ENCODE measurements at regions not wholly inside any gene's neighbourhood (a gene's known extent, or its start where the extent isn't known, plus 50 kb on each side); places are given as distances from the start of the nearest gene placed in this dataset.

- ChIA-PET POLR2A (no interaction called here), CTCF (no interaction called here)
- no peak for TF ChIP-seq FOXK2 (IDR thresholded peaks at IDR 0.05)
- DNase-seq (ENCODE audit: extremely low spot score), result no peak
Observed at GRCh38 chr2:106709229-106709628, 176.7 kb downstream of the ST6GAL2 start.

- no peak for DNase-seq (ENCODE audit: extremely low spot score)
- ChIA-PET CTCF (no interaction called here), POLR2A (no interaction called here)
- TF ChIP-seq ZNF384 (IDR thresholded peaks at IDR 0.05) (no peak), ARNT (IDR thresholded peaks at IDR 0.05) (no peak), TARDBP (IDR thresholded peaks at IDR 0.05) (no peak), LEF1 (IDR thresholded peaks at IDR 0.05; ENCODE audit: borderline replicate concordance) (no peak), NFRKB (IDR thresholded peaks at IDR 0.05) (no peak), FOXK2 (IDR thresholded peaks at IDR 0.05) (no peak), SUZ12 (IDR thresholded peaks at IDR 0.05) (no peak), L3MBTL2 (conservative IDR thresholded peaks at IDR 0.05) (no peak), ELF4 (IDR thresholded peaks at IDR 0.05) (no peak), FOXM1 (IDR thresholded peaks at IDR 0.05; ENCODE audit: borderline replicate concordance) (no peak), SP1 (IDR thresholded peaks at IDR 0.05) (no peak), BHLHE40 (IDR thresholded peaks at IDR 0.05; ENCODE audit: borderline replicate concordance) (no peak), FOXA1 (IDR thresholded peaks at IDR 0.05) (no peak), CTBP1 (IDR thresholded peaks at IDR 0.05; ENCODE audit: borderline replicate concordance) (no peak), HDGF (IDR thresholded peaks at IDR 0.05; ENCODE audit: borderline replicate concordance) (no peak)
- TF ChIP-seq, protein P1, sequence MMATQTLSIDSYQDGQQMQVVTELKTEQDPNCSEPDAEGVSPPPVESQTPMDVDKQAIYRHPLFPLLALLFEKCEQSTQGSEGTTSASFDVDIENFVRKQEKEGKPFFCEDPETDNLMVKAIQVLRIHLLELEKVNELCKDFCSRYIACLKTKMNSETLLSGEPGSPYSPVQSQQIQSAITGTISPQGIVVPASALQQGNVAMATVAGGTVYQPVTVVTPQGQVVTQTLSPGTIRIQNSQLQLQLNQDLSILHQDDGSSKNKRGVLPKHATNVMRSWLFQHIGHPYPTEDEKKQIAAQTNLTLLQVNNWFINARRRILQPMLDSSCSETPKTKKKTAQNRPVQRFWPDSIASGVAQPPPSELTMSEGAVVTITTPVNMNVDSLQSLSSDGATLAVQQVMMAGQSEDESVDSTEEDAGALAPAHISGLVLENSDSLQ (IDR thresholded peaks at IDR 0.05), result no peak
Observed at GRCh38 chr2:106719222-106719621, 166.7 kb downstream of the ST6GAL2 start.

DNA sequence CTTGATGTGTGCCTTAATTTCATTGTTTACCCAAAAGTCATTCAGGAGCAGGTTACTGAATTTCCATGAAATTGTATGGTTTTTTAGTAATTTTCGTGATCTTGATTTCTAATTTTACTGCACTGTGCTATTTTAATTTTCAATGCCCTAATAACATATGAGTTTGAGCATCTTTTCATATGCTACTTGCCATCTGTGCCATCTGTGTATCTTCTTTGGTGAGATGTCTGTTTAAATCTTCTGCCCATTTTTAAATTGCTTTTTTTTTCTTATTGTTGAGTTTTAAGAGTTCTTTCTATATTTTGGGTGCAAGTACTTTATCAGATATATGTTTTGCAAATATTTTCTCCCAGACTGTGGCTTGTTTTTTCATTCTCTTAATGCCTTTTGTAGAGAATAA is 165.9 kb downstream of the ST6GAL2 start:
- ChIA-PET CTCF (no interaction called here), POLR2A (no interaction called here)
- TF ChIP-seq NFRKB (IDR thresholded peaks at IDR 0.05) (no peak), BHLHE40 (IDR thresholded peaks at IDR 0.05; ENCODE audit: borderline replicate concordance) (no peak), FOXA1 (IDR thresholded peaks at IDR 0.05) (no peak), SP1 (IDR thresholded peaks at IDR 0.05) (no peak), L3MBTL2 (conservative IDR thresholded peaks at IDR 0.05) (no peak), ARNT (IDR thresholded peaks at IDR 0.05) (no peak), HDGF (IDR thresholded peaks at IDR 0.05; ENCODE audit: borderline replicate concordance) (no peak), SUZ12 (IDR thresholded peaks at IDR 0.05) (no peak), FOXM1 (IDR thresholded peaks at IDR 0.05; ENCODE audit: borderline replicate concordance) (no peak), FOXK2 (IDR thresholded peaks at IDR 0.05) (no peak)
- DNase-seq (ENCODE audit: extremely low spot score), result no peak

GRCh38 chr2:106724301-106724794 is 161.6 kb downstream of the ST6GAL2 start:
- ChIA-PET CTCF (no interaction called here), POLR2A (no interaction called here)
- TF ChIP-seq LEF1 (IDR thresholded peaks at IDR 0.05; ENCODE audit: borderline replicate concordance) (no peak), ELF4 (IDR thresholded peaks at IDR 0.05) (no peak), SUZ12 (IDR thresholded peaks at IDR 0.05) (no peak), ARNT (IDR thresholded peaks at IDR 0.05) (no peak), SP1 (IDR thresholded peaks at IDR 0.05) (no peak), NFRKB (IDR thresholded peaks at IDR 0.05) (no peak), BHLHE40 (IDR thresholded peaks at IDR 0.05; ENCODE audit: borderline replicate concordance) (no peak), ZNF384 (IDR thresholded peaks at IDR 0.05) (no peak), FOXA1 (IDR thresholded peaks at IDR 0.05) (no peak), HDGF (IDR thresholded peaks at IDR 0.05; ENCODE audit: borderline replicate concordance) (no peak), L3MBTL2 (conservative IDR thresholded peaks at IDR 0.05) (no peak), FOXM1 (IDR thresholded peaks at IDR 0.05; ENCODE audit: borderline replicate concordance) (no peak), FOXK2 (IDR thresholded peaks at IDR 0.05) (no peak), TARDBP (IDR thresholded peaks at IDR 0.05) (no peak), CTBP1 (IDR thresholded peaks at IDR 0.05; ENCODE audit: borderline replicate concordance) (no peak)
- TF ChIP-seq, protein P1 (IDR thresholded peaks at IDR 0.05), result no peak
- DNase-seq (ENCODE audit: extremely low spot score), result no peak

DNA sequence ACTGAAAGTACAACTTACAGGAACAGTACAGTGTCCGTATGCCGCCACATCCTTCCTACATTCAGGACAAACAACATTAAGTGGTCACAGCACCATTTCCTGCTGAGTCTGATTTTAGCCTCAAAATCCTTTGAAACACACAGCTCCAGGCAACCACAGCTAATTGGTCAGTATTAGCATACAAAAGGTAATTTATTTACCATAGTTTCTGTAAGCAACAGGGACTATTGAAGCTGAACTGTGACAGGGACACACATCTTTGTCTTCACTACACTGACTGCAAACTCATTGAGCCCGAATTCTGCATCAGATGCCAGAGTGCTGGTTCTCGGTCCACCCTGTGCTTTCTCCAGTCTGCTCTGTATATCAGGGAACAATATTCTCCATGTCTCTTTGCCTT is 151.8 kb downstream of the ST6GAL2 start:
- ChIA-PET POLR2A (no interaction called here), CTCF (no interaction called here)
- no peak for DNase-seq (ENCODE audit: extremely low spot score)
- TF ChIP-seq L3MBTL2 (conservative IDR thresholded peaks at IDR 0.05) (no peak), ARNT (IDR thresholded peaks at IDR 0.05) (no peak), HDGF (IDR thresholded peaks at IDR 0.05; ENCODE audit: borderline replicate concordance) (no peak), FOXM1 (IDR thresholded peaks at IDR 0.05; ENCODE audit: borderline replicate concordance) (no peak), FOXK2 (IDR thresholded peaks at IDR 0.05) (no peak), ELF4 (IDR thresholded peaks at IDR 0.05) (no peak), NFRKB (IDR thresholded peaks at IDR 0.05) (no peak), LEF1 (IDR thresholded peaks at IDR 0.05; ENCODE audit: borderline replicate concordance) (no peak), CTBP1 (IDR thresholded peaks at IDR 0.05; ENCODE audit: borderline replicate concordance) (no peak), FOXA1 (IDR thresholded peaks at IDR 0.05) (no peak), SUZ12 (IDR thresholded peaks at IDR 0.05) (no peak), BHLHE40 (IDR thresholded peaks at IDR 0.05; ENCODE audit: borderline replicate concordance) (no peak), SP1 (IDR thresholded peaks at IDR 0.05) (no peak), ZNF384 (IDR thresholded peaks at IDR 0.05) (no peak), TARDBP (IDR thresholded peaks at IDR 0.05) (no peak)
- TF ChIP-seq, protein P1 (IDR thresholded peaks at IDR 0.05), result no peak

- no peak for DNase-seq (ENCODE audit: extremely low spot score)
- no peak for TF ChIP-seq NFRKB (IDR thresholded peaks at IDR 0.05)
- no peak for TF ChIP-seq SUZ12 (IDR thresholded peaks at IDR 0.05)
- TF ChIP-seq, protein P1 (IDR thresholded peaks at IDR 0.05), result no peak
- TF ChIP-seq FOXK2 (IDR thresholded peaks at IDR 0.05), result no peak
- TF ChIP-seq LEF1 (IDR thresholded peaks at IDR 0.05; ENCODE audit: borderline replicate concordance), result no peak
- TF ChIP-seq ARNT (IDR thresholded peaks at IDR 0.05), result no peak
- no peak for TF ChIP-seq L3MBTL2 (conservative IDR thresholded peaks at IDR 0.05)
- TF ChIP-seq HDGF (IDR thresholded peaks at IDR 0.05; ENCODE audit: borderline replicate concordance), result no peak
- POLR2A ChIA-PET, result no interaction called here
- CTCF ChIA-PET, result no interaction called here
Observed at GRCh38 chr2:106735807-106736206, 150.2 kb downstream of the ST6GAL2 start.
